ENCODE measurements at regions not wholly inside any gene's neighbourhood (a gene's known extent, or its start where the extent isn't known, plus 50 kb on each side); places are given as distances from the start of the nearest gene placed in this dataset.

DNA sequence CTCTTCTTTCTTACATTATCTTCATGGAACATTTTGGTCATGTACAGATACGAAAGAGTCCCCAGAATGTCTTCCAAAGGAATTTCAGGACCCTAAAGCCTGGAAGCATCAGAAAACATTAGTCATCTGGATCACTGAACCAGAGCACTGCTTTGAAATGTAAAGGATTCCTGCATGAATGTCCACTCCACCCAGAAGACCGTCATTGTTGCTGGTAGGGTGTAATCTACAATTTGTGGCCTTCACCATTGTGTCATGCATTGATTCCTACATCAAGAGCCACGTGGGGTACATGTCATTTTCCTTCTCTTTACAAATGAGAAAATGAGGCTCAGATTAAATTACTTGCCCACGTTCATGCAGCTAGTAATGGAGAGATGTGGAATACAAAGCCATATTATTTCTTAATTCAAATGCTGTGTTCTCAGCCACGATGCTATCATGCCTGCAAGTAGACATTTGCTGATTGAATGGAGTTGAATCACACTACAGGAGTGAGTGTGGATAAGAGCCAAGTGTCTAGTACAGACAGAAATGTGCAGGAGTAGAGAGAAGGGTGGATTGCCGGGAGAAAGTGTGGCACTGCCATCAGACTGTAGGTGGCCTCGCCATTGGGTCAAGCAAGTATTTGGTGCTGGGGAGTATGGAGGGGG lies 231.2 kb downstream of the C12orf75 start:
- POLR2A ChIA-PET: no interaction called here
- Mint-ChIP-seq H3K4me3 (no peak overlapping the region), H3K27ac (no peak overlapping the region), H3K9me3 (no peaks in the 10 kb centered on the region), H3K27me3 (peaks cover 2% of the 10 kb centered on the region), H3K36me3 (ENCODE audit: low read depth) (no peaks in the 10 kb centered on the region), H3K4me1 (no peaks in the 10 kb centered on the region)
- TF ChIP-seq CTCF (IDR thresholded peaks at IDR 0.05): no peak
- DNase-seq (no peak), ATAC-seq (ENCODE audit: low read depth) (no peak)
- CTCF ChIA-PET: no interaction called here
- intact Hi-C loops (cut with micrococcal nuclease): no loop called here

DNA sequence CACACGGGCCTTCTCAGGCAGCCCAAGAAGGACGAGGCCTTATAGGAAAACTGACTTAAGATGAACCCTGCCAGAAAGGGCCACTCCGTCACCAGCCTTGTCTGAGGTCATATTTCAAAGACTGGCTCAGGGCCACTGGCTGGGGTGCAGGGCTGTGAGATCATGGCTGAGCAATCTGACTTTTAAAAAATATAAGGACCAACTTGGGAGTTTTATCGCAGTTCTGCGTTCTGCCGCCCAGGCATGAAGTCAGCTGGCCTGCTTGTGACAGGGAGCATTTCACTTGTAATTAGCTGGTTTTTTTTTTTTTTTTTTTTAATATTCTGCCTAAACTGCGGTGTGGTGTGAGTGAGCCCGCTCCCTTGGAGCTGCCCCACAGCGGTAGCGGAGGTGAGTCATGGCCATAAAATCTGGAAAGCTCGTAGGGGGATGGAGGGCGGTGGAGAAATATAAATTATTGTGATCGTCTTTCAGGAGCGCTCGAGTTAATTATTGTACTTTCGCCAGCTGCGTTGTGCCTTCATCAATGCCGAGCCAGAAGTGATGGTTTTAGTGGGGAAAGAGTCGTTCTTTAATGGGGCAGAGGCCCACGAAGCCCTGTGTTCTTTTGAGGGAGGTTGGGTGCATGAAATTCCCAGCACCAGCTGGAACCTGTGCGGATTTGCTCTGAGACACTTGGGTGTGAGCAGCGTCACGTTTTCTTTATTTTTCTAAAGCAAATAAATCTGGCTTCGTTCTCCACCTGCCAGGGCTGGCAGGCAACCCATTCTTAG lies 231.9 kb downstream of the C12orf75 start:
- H3K27ac Mint-ChIP-seq: no peak overlapping the region
- H3K4me1 Mint-ChIP-seq: no peaks in the 10 kb centered on the region
- ATAC-seq (ENCODE audit: low read depth): no peak
- H3K27me3 Mint-ChIP-seq: peaks cover 4% of the 10 kb centered on the region
- H3K9me3 Mint-ChIP-seq: no peaks in the 10 kb centered on the region
- H3K36me3 Mint-ChIP-seq (ENCODE audit: low read depth): no peaks in the 10 kb centered on the region
- POLR2A ChIA-PET: no interaction called here
- no peak for DNase-seq
- CTCF ChIA-PET: no interaction called here
- TF ChIP-seq CTCF (IDR thresholded peaks at IDR 0.05): no peak
- intact Hi-C loops (cut with micrococcal nuclease): no loop called here
- H3K4me3 Mint-ChIP-seq: no peak overlapping the region

GRCh38 chr12:105567061-105567460 lies 236.6 kb downstream of the C12orf75 start:
- ChIA-PET POLR2A (no interaction called here), CTCF (no interaction called here)
- H3K27me3 Mint-ChIP-seq: peaks cover 8% of the 10 kb centered on the region
- intact Hi-C loops (cut with micrococcal nuclease): no loop called here
- H3K27ac Mint-ChIP-seq: no peak overlapping the region
- H3K36me3 Mint-ChIP-seq (ENCODE audit: low read depth): no peaks in the 10 kb centered on the region
- no peak for TF ChIP-seq CTCF (IDR thresholded peaks at IDR 0.05)
- no peak for ATAC-seq (ENCODE audit: low read depth)
- H3K4me3 Mint-ChIP-seq: no peak overlapping the region
- no peaks in the 10 kb centered on the region for H3K4me1 Mint-ChIP-seq
- no peak for DNase-seq
- no peaks in the 10 kb centered on the region for H3K9me3 Mint-ChIP-seq

DNA sequence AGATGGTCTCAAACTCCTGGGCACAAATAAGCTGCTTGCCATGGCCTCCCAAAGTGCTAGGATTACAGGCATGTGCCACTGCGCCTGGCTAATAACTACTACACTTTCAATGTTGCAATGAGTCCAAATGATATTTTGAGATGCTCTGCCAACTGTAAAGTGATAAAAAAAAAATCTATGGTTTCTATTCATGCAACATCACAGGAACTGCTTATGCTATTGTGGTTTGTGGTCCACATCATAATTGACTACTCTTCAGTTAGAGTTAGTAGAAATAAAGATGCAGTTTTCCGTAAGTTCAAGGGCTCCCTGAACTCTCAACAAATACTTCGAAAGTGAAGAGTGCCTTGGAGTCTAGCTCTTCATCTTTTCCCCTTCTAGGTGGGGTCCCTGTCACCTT lies 239.4 kb downstream of the C12orf75 start:
- no peak for TF ChIP-seq CTCF (IDR thresholded peaks at IDR 0.05)
- Mint-ChIP-seq H3K36me3 (ENCODE audit: low read depth) (no peaks in the 10 kb centered on the region), H3K9me3 (no peaks in the 10 kb centered on the region), H3K4me3 (no peak overlapping the region), H3K27me3 (peaks cover 6% of the 10 kb centered on the region), H3K4me1 (no peaks in the 10 kb centered on the region), H3K27ac (no peak overlapping the region)
- ATAC-seq (ENCODE audit: low read depth) (no peak), DNase-seq (no peak)
- ChIA-PET CTCF (no interaction called here), POLR2A (no interaction called here)
- intact Hi-C loops (cut with micrococcal nuclease): no loop called here

DNA sequence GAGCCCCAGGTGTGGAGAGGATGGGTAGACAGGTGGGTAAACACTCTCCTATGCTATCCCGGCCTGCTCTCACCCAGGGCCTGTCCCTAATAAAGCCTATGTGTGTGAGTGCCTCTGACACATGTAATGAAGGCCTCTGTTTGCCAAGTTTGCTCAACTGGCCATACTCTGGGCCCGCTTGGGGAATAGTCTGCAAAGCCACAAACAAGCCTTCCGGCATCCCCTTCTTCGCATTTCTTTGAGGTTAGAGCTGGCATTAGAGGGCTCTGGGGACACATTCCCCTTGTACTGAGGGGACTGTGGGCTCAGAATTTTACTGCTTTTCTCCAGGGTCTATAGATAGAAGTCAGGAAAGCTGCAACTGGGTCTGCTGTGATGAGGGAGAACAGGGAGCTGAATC lies 240.5 kb downstream of the C12orf75 start:
- CTCF ChIA-PET: no interaction called here
- TF ChIP-seq CTCF (IDR thresholded peaks at IDR 0.05): no peak
- H3K4me1 Mint-ChIP-seq: no peaks in the 10 kb centered on the region
- intact Hi-C loops (cut with micrococcal nuclease): no loop called here
- H3K4me3 Mint-ChIP-seq: no peak overlapping the region
- ATAC-seq (ENCODE audit: low read depth) (no peak), DNase-seq (no peak)
- H3K27ac Mint-ChIP-seq: no peak overlapping the region
- peaks cover 6% of the 10 kb centered on the region for H3K27me3 Mint-ChIP-seq
- no peaks in the 10 kb centered on the region for H3K36me3 Mint-ChIP-seq (ENCODE audit: low read depth)
- POLR2A ChIA-PET: no interaction called here
- H3K9me3 Mint-ChIP-seq: no peaks in the 10 kb centered on the region
